NB4 (cell line): ENCODE measurements at regions not wholly inside any gene's neighbourhood (a gene's known extent, or its start where the extent isn't known, plus 50 kb on each side); places are given as distances from the start of the nearest gene placed in this dataset.

ENCODE experiments used
- DNase-seq: peaks from one replicate; pipeline ENCODE4 v3.0.0; 2010; ENCODE audit warnings: low read depth
- H3K4me3 ChIP-seq: one replicate; pipeline ENCODE4 v1.5.1; 2011; ENCODE audit warnings: mild to moderate bottlenecking, low read depth, low read length, moderate library complexity
- CTCF ChIP-seq: IDR thresholded peaks from one replicate; pipeline ENCODE4 v1.5.1; 2012; ENCODE audit warnings: low read depth, low read length
- MAX ChIP-seq: IDR thresholded peaks from 2 replicates; pipeline ENCODE4 v1.6.1; 2011; ENCODE audit warnings: low read depth, low read length
- MYC ChIP-seq: IDR thresholded peaks from 2 replicates; pipeline ENCODE4 v1.6.1; 2011; ENCODE audit warnings: low read depth, low read length
- POLR2A ChIP-seq: IDR thresholded peaks from 2 replicates; pipeline ENCODE4 v1.6.1; 2011; ENCODE audit warnings: mild to moderate bottlenecking; ENCODE audit not compliant: insufficient read length; ENCODE audit errors: extremely low read depth

GRCh38 chr2:120576509-120577474 lies 158.9 kb upstream of the GLI2 start:
- DNase-seq: peak; percentile 81
- peak overlapping the region; percentile 27 for H3K4me3 ChIP-seq
- no peak for TF ChIP-seq POLR2A
- TF ChIP-seq MYC: no peak

GRCh38 chr2:120577721-120578295 lies 157.9 kb upstream of the GLI2 start:
- peak overlapping the region; percentile 27 for H3K4me3 ChIP-seq
- TF ChIP-seq MAX: no peak
- no peak for TF ChIP-seq POLR2A
- TF ChIP-seq CTCF: no peak
- TF ChIP-seq MYC: no peak
- DNase-seq: peak; percentile 38

GRCh38 chr2:120578576-120579352 lies 156.9 kb upstream of the GLI2 start:
- TF ChIP-seq POLR2A (no peak), CTCF (no peak), MAX (peak; percentile 80), MYC (peak; percentile 56; the same call in 1 of the 2 replicates)
- peak overlapping the region; percentile 22 for H3K4me3 ChIP-seq
- peak; percentile 93 for DNase-seq

GRCh38 chr2:120579916-120580685 lies 155.6 kb upstream of the GLI2 start:
- peak; percentile 62 for DNase-seq
- H3K4me3 ChIP-seq: no peak overlapping the region
- no peak for TF ChIP-seq CTCF
- TF ChIP-seq POLR2A: no peak
- no peak for TF ChIP-seq MYC
- no peak for TF ChIP-seq MAX

GRCh38 chr2:120580709-120581108 lies 155.0 kb upstream of the GLI2 start:
- no peak for TF ChIP-seq MAX
- TF ChIP-seq CTCF: no peak
- no peak for TF ChIP-seq MYC
- no peak for TF ChIP-seq POLR2A
- DNase-seq: no peak
- H3K4me3 ChIP-seq: no peak overlapping the region
